Activated T-cell treated with anti-CD3 and anti-CD28 coated beads for 4 hours (primary cell): ENCODE measurements at regions not wholly inside any gene's neighbourhood (a gene's known extent, or its start where the extent isn't known, plus 50 kb on each side); places are given as distances from the start of the nearest gene placed in this dataset.

Experiments
- DNase-seq: peaks from one replicate; pipeline ENCODE4 v3.0.0-alpha.2; 2020

GRCh38 chr5:166373817-166374216 is 1917.6 kb upstream of the WWC1 start:
- no peak for DNase-seq

GRCh38 chr5:166377756-166378155 is 1913.7 kb upstream of the WWC1 start:
- DNase-seq = no peak

GRCh38 chr5:166379517-166379916 is 1911.9 kb upstream of the WWC1 start:
- no peak for DNase-seq

- no peak for DNase-seq
These were observed 1909.4 kb upstream of the WWC1 start for GRCh38 chr5:166382031-166382430.

GRCh38 chr5:166398131-166398530 is 1893.3 kb upstream of the WWC1 start:
- no peak for DNase-seq

GRCh38 chr5:166399781-166400180 is 1891.7 kb upstream of the WWC1 start:
- DNase-seq = no peak

- no peak for DNase-seq
These were observed 1890.1 kb upstream of the WWC1 start for GRCh38 chr5:166401391-166401790.

- no peak for DNase-seq
These were observed 1879.3 kb upstream of the WWC1 start for GRCh38 chr5:166412191-166412590.

GRCh38 chr5:166427211-166427610 is 1864.2 kb upstream of the WWC1 start:
- no peak for DNase-seq

GRCh38 chr5:166428264-166428803 is 1863.1 kb upstream of the WWC1 start:
- no peak for DNase-seq

GRCh38 chr5:166430491-166431319 is 1860.7 kb upstream of the WWC1 start:
- DNase-seq = no peak

- no peak for DNase-seq
These were observed 1860.0 kb upstream of the WWC1 start for GRCh38 chr5:166431456-166431855.

GRCh38 chr5:166433679-166434078 is 1857.8 kb upstream of the WWC1 start:
- DNase-seq = no peak

- no peak for DNase-seq
These were observed 1854.6 kb upstream of the WWC1 start for GRCh38 chr5:166436872-166437271.

GRCh38 chr5:166486348-166486747 is 1805.1 kb upstream of the WWC1 start:
- DNase-seq = no peak

- DNase-seq = no peak
These were observed 1802.9 kb upstream of the WWC1 start for GRCh38 chr5:166488560-166488959.

- DNase-seq = no peak
These were observed 1798.4 kb upstream of the WWC1 start for GRCh38 chr5:166493040-166493439.

- no peak for DNase-seq
These were observed 1797.8 kb upstream of the WWC1 start for GRCh38 chr5:166493612-166494011.

GRCh38 chr5:166497496-166498104 is 1793.8 kb upstream of the WWC1 start:
- DNase-seq = no peak

GRCh38 chr5:166499447-166500240 is 1791.8 kb upstream of the WWC1 start:
- no peak for DNase-seq

GRCh38 chr5:166503506-166503905 is 1787.9 kb upstream of the WWC1 start:
- DNase-seq = no peak

- DNase-seq = no peak
These were observed 1786.4 kb upstream of the WWC1 start for GRCh38 chr5:166505067-166505466.

GRCh38 chr5:166505544-166505943 is 1785.9 kb upstream of the WWC1 start:
- DNase-seq = no peak
